SK-MEL-5 (cell line): ENCODE measurements at regions not wholly inside any gene's neighbourhood (a gene's known extent, or its start where the extent isn't known, plus 50 kb on each side); places are given as distances from the start of the nearest gene placed in this dataset.
"Not testable (repeated sequence)": the region's sequence is repeated elsewhere in the genome, so short reads cannot be mapped to it uniquely, and the experiment has no call there.

Experiments
- DNase-seq: peaks from one replicate; pipeline ENCODE4 v3.0.0-alpha.2; 2016; ENCODE audit warnings: low read depth, low spot score
- in situ Hi-C: cut with HindIII; loops from 2 replicates; pipeline ENCODE4 v1.10.0; 2016; ENCODE audit warnings: low sequenced_read_pairs, high pct_unique_total_duplicates, low pct_unique_long_range_greater_than_20kb

DNA sequence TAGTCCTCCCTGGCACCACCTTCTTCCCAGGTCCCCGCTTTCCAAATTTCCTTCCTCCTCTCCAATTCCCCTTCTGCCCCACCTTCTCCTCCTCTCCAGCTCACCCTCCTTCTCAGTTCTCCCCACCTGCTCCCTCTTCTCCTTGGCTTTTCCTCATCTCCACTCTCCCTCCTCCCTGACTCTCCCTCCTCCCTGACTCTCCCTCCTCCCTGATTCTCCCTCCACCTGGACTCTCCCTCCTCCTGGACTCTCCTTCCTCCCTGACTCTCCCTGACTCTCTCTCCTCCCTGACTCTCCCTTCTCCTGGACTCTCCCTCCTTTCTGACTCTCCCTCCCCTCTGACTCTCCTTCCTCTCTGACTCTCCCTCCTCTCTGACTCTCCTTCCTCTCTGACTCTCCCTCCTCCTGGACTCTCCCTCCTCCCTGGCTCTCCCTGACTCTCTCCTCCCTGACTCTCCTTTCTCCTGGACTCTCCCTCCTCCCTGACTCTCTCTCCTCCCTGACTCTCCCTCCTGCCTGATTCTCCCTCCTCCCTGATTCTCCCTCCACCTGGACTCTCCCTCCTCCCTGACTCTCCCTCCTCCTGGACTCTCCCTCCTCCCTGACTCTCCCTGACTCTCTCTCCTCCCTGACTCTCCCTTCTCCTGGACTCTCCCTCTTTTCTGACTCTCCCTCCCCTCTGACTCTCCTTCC is 169.3 kb downstream of the INHBB start:
- DNase-seq, in situ Hi-C loops: not testable (repeated sequence)

DNA sequence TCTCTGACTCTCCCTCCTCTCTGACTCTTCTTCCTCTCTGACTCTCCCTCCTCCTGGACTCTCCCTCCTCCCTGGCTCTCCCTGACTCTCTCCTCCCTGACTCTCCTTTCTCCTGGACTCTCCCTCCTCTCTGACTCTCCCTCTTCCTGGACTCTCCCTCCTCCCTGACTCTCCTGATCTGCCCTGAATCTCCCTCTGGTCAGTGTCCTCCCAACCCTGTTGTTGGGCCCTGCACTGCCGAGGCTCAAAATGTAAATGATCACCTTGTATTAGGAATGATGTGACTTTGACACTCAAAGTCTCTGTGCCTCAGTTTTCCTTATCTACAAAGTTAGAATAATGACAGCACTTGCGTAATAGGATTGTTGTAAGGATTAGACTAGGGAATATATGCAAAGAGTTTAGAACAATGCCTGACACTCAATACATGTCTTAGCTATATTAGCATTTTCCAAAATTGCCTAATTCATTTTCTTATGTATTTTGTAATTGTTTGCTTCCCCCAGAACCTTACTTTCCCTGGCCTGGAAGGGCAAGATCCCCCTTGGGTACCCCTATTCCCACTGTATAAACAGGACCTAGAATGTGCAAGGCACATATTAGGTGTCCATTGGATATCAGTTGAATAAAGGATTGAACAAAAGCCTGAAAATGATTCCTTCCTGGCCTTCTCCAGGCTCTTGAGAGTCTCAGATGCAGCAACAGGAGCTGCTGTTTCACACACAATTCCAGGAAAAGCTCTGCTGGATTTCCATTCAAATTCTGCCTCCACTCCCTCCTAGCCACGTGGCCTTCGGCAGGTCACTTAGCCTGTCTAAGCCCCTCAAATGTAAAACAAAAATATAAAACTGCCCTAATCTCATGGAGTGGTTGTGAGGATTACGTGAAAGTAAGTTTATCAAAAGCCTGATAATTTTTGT is 170.1 kb downstream of the INHBB start:
- in situ Hi-C loops: no loop called here
- no peak for DNase-seq

DNA sequence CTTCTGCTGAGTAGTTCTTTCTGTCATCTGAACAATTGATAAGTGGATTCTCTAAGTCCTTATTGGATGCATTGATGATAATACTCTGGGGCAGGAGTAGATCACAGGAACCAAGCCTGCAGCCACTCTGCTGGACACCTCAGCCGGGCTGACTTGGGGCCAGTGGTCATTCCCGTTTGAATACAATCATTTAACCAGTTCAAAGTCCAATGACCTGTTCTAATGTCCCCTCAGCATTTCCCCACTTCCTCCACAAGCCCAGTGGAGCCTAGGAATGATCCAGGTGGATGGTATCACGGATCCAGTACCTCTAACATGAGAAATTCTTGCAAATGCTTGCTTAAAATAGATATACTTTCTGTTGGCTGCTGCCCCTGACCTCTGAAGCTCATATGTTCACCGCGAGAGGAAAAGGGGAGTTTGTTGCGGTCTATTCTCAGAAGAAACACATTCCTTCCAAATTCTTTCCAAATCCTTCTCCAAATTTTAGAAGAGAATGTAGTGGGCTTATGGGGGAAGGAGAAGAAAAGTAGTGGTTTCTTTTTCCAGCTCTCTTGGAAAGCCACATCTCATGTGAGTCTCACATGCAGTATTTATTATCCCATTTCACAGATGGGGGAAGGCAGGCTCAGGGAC is 170.9 kb downstream of the INHBB start:
- DNase-seq: no peak
- in situ Hi-C loops: no loop called here

DNA sequence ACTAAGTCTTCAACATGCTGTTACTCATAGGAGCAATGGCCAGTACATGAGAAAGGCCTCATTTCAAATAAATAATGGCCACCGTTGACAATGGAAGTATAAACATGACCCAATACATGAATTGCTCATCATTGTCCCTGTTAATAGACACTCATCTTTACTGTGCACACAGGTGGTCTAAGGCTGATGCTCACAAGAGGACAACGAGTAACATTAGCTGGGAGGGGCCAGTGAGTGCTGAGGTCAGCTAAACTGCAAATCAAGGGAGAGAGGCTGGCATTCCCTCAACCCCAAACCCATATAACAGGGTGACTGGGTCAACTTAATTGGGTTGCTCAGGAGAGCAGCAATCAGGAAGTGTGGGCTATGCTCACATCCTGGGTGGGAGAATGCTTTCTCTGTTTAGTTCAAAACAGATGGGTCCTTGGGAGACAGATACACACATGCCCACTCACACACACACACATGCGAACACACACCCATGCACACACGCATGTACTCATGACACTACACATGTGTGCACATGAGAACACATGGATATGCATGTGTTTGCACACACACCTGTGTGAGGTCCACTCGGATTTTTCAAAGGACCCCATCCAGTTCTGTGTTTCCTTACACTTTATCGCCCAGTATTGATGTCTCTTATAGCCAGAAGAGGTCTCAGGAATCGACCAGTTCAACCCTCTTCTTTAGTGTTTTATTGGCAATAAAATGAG is 172.0 kb downstream of the INHBB start:
- in situ Hi-C loops: no loop called here

DNA sequence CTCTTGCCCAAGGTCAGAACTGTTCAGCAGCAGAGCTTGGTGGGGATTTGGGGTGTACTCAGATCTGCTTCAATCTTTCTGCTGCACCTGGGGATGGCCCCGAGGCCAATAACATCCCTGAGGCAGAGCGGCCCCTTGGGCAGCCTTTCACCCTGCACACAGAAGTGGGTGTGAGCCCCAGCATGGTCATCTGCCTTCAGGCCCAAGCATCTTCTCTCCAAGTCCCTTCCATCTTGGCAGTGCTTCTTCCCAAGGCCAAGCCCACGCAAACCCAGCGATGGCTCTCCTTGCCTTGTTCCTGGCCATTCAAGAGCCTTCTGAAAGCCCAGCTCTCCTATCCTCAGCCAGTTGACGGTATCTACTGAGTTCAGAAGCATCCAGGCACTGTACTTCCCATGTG is 172.9 kb downstream of the INHBB start:
- in situ Hi-C loops: no loop called here
- DNase-seq: no peak

More for the DNA sequence above, 172.0 kb downstream of the INHBB start:
- no peak for DNase-seq

DNA sequence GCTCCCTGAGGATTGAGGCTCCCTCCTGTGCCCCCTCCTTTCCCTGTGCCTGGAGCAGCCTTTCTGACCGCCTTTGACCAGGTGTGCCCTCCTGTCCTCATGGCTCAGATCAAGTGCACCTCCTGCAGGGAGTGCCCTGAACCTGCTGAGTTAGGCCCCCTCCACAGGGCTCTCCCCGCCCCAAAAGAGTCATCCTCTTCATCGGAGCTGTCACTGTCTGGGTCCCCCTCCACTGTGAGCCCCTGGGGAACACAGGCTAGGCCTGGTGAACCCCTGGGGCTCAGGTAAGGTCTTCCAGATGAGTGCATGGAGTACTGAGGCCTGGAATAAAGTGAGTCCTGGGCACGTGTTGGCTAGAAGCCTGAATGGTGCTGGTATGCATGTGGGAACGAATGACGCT is 173.5 kb downstream of the INHBB start:
- in situ Hi-C loops: no loop called here
- no peak for DNase-seq

DNA sequence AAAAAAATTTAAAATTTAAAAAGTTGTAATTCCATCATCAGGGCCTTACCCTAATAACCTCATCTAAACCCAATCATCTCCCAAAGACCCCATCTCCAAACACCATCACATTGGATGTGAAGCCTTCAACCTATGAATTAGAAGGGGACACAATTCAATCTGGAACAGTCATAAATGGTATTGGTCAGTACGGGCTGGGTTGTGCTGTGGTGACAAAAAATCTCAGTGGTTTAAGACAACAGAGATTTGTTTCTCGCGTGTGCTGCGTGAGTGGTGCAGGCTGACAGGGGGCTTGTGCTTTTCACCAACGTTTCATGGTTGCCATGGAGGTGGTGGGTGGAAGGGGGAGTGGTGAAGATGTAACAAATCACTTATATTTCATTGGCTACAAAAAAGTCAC is 174.5 kb downstream of the INHBB start:
- in situ Hi-C loops: no loop called here
- DNase-seq: no peak

DNA sequence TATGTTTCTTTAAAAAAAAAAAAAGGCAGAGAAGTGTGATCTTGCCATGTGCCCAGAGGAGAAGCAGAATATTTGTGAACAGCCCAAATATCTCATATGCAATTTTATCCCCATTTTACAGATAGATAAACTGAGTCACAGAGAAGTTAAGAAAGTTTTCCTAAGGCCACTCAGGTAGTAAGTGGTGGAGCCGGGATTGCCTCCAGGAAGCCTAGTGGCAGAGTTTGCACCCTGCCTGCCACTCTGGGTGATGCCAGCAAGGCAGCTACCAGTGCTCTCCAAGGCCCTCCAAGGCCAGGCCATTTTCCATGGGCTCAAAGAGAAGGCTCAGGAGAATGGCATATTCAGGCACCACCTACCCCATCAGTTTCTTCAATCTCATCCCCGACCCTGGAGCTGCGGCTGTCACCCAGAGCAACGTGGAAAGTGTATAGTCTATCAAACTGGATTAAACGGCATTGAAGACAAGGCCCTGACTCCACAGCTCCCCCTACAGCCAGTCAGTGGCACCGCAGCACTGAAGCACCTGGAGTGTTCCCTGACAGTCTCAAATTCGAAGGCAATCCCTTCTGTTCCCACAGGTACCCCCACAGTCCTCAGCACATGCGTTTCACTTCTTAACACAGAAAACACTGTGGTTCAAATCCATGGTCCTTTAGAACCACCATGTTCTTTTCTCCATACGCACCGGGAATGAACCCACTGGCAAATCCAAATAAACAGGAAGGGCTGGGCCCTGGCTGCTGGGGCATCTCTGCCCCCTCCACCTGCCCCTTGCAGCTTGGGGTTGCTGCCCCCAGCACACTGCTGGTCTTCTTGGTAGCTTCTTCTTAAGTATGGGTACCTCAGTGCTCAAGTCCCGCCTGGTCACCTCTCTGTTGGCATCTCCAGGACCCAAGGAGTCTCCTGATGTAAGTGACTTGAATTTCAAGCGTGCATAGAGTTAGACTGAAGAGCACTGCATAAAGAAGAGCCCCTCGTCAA is 175.3 kb downstream of the INHBB start:
- peak; percentile 60 for DNase-seq
- in situ Hi-C loops: no loop called here

DNA sequence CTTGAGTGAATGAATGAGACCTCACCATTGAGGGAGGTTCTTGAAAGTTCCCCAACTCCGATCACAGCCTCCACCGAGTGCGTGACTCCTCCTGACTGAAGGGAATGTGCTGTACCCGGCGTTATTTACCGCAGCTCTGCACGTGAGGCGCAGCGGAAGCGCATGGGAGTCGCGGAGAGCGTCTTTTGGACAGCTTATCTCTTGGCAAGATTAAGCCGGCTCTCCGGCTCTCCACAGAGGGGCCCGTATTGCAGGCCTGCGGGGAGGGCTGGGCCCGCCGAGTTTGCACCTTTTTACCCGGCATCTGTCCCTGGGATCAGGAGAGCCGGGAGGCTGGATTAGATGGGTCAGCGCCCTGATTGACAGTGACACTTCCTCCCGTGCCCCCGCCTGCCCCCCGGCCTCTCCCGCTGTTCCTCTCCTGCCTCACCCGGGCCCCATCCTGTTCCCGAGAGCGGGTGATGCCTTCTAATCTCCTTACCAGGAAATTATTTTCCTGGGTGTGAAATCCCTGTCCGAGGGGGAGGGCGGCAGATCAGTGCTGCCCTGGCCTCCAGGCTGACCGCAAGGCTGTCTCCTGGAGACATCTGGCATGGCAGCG is 176.3 kb downstream of the INHBB start:
- in situ Hi-C loops: no loop called here
- DNase-seq: no peak

DNA sequence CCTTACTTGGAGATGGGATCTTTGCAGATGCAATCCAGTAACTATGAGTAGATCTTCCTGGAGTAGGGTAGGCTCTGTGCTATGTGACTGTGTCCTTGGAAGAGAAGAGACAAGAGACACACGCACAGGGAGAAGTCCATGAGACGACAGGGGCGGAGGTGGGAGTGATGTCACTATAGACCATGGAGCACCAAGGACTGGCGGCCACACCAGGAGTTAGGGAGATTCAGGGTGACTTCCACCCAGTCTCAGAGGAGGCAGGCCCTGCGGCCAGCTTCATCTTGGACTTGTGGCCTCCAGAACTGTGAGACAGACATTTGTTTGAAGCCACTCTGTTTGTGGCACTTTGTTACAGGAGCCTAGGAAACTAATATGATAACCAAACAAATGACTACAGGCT is 177.8 kb downstream of the INHBB start:
- in situ Hi-C loops: no loop called here

DNA sequence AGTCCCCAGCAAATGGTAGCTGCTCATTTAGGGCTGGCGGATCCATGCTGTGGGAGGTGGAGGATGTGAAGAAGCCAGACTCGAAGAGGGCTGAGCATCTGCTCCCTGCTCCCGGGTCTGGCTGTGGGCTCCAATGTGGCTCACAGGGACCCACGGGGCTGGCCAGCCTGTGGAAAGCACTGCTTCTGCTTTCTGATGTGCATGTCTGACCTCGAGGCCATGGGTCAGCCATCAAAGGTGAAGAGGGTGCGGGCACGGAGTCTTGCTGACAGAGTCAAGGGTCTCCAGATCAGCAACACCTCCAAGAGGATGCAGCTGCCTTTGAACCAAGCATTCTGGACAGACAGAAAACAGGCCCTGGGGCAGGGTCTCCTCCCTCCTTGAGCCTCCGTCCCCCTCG is 178.2 kb downstream of the INHBB start:
- in situ Hi-C loops: no loop called here
- DNase-seq: no peak

More for the DNA sequence above, 177.8 kb downstream of the INHBB start:
- no peak for DNase-seq

DNA sequence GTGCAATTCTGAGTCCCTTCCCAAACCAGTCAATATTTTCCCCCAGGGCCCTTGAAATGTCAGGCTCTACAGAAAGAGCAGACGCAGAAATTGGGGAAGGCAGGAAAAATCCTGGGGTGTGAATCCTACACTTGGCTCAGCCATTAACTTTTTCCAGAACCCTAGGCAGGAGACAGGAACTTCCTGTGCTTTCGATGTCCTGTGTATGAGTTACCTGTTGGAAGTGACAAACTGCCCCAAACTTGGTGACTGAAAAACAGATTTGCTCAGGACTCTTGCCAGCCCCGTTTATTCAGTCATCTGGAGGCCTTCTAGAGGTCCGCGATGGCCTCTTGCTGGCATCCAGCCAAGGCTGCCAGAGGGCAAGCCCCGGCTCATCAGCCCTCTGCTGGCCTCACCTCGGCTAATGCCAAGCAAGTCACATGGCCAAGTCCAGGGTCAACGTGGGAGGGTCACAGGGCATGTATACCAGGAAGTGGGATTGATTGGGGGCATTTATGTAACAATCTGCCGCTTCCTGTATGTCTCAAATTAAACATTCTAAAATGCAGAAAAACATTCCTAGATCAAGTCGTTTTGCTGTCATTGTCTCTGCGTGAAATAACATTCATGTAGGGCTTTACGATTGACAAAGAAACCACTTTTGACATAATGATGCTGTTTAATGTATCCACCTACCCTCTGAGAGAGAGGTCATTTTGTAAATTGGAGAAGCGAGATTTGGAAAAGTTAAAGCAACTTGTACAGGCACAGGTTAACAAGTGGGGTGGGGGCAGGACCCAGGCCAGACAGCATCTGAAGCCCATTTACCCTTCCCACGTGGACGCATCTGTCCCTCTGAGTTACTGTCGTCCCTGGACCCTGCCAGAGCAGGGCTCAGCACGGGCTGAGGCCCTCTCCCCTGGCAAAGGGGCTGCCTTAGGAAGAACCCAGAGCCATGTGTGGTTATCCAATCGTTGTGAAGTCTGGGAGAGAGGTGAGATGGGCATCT is 179.4 kb downstream of the INHBB start:
- DNase-seq: peak; percentile 6
- in situ Hi-C loops: no loop called here

DNA sequence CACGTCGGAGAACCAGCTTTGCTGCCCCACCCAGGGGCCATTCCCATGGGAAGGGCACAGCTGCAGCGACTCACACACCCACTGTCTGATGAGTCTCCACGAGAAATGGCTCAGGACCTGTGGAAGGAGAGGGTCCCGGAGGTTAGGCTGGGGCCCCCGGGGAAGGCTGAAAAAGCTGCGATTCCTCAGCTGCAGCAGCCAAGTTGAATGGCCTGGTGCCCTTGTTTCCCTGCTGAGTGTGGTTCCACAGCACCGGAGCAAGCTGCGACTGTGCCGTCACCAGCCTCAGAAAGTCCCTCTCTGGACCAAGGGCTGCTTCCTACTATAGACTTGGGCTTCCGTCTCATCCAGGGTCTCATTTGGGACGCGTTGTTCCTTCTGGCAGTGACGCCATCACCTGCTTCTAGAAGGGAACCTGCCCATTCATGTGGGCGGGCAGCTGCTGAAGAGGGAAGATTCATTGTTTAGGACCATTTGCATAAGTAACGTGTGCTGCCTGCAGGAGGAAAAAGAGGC is 180.2 kb downstream of the INHBB start:
- DNase-seq: no peak
- in situ Hi-C loops: no loop called here

DNA sequence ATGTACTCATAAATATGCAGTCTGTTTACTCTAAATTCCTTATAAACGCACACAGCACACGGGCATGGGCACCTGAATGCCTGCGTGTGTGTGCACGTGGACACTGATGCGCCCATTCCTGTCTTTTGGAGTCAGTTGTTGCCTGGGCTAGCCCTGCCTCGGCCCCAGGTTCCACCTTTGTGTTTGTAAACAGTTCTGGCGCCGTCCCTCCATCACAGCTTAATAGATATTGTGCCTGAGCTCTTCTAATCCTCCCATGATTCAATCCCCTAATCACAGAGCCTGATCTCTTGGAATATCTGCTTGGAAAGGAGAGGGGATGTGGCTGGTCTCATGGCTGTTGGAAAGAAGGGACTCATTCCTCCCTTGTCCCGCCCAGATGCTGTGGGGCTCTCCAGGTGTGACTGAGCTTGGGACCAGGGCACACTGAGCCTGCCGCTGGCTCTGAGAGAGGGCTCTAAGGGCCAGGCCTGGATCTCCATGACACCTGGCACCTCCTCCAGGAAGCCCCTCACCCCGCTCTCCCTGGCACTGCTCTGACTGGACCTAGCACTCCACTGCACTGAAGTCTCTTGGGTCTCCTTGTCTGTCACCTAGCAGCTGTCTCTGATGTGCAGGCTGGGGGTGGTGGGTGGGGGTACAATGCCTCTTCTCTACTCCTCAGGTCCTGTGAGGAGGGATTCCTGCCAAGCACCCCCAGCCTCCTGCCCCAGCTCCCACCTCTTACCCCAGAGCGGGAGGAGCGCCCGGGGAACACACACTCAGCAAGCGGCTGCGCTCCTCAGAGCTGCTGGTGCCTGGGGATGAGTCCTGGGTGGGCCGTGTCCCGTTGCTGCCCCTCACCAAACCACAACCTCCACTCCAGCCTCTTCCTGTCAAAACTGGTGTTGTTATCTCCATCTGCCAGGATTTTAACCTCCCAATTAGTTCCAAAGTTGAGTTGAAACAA is 181.3 kb downstream of the INHBB start:
- no peak for DNase-seq
- in situ Hi-C loops: no loop called here
